Karpas-422 (cell line): ENCODE measurements at regions not wholly inside any gene's neighbourhood (a gene's known extent, or its start where the extent isn't known, plus 50 kb on each side); places are given as distances from the start of the nearest gene placed in this dataset.
"Not testable (repeated sequence)": the region's sequence is repeated elsewhere in the genome, so short reads cannot be mapped to it uniquely, and the experiment has no call there.

Source experiments
- DNase-seq: peaks from one replicate; pipeline ENCODE4 v3.0.0-alpha.2; 2015
- H2AFZ ChIP-seq: fragments of 200-600 bp; sonication (generic); 2 replicates; pipeline ENCODE4 v1.6.1; 2014; ENCODE audit warnings: antibody characterized with exemption, low read length, mixed read lengths
- H3K27ac ChIP-seq: fragments of 200-600 bp; sonication (generic); 2 replicates; pipeline ENCODE4 v1.5.1; 2014; ENCODE audit warnings: mild to moderate bottlenecking, low read length, moderate library complexity
- H3K27me3 ChIP-seq: fragments of 200-600 bp; sonication (generic); 2 replicates; pipeline ENCODE4 v1.6.1; 2014; ENCODE audit warnings: low read length, mixed read lengths
- H3K36me3 ChIP-seq: fragments of 200-600 bp; sonication (generic); 2 replicates; pipeline ENCODE4 v1.6.1; 2014; ENCODE audit warnings: low read length, mixed read lengths; ENCODE audit not compliant: insufficient read depth
- H3K4me1 ChIP-seq: fragments of 200-600 bp; sonication (generic); 2 replicates; pipeline ENCODE4 v1.6.1; 2014; ENCODE audit warnings: mild to moderate bottlenecking, low read length, mixed read lengths
- H3K4me2 ChIP-seq: fragments of 200-600 bp; sonication (generic); 2 replicates; pipeline ENCODE4 v1.6.1; 2014; ENCODE audit warnings: low read length, low read depth, mild to moderate bottlenecking; ENCODE audit not compliant: poor library complexity, severe bottlenecking
- H3K4me3 ChIP-seq: fragments of 200-600 bp; sonication (generic); 2 replicates; pipeline ENCODE4 v1.5.1; 2014; ENCODE audit warnings: mild to moderate bottlenecking, antibody characterized with exemption, low read length, mixed read lengths
- H3K79me2 ChIP-seq: fragments of 200-600 bp; sonication (generic); 2 replicates; pipeline ENCODE4 v1.6.1; 2014; ENCODE audit warnings: mild to moderate bottlenecking, low read length, mixed read lengths
- H3K9ac ChIP-seq: fragments of 200-600 bp; sonication (generic); 2 replicates; pipeline ENCODE4 v1.6.0; 2014; ENCODE audit warnings: low read length
- H3K9me2 ChIP-seq: fragments of 200-600 bp; sonication (generic), shearing (Covaris generic); replicated peaks from 2 replicates; pipeline ENCODE4 v1.6.0; 2014; ENCODE audit warnings: mild to moderate bottlenecking, low read length, moderate library complexity; ENCODE audit not compliant: insufficient read depth
- H3K9me3 ChIP-seq: fragments of 300-700, 200-600 bp; sonication (generic); 2 replicates; pipeline ENCODE4 v1.6.1; 2014; ENCODE audit warnings: low read length, mixed read lengths
- H4K20me1 ChIP-seq: fragments of 200-600 bp; sonication (generic); 2 replicates; pipeline ENCODE4 v1.6.1; 2014; ENCODE audit warnings: mild to moderate bottlenecking, antibody characterized with exemption, low read length, low read depth; ENCODE audit not compliant: insufficient read depth

DNA sequence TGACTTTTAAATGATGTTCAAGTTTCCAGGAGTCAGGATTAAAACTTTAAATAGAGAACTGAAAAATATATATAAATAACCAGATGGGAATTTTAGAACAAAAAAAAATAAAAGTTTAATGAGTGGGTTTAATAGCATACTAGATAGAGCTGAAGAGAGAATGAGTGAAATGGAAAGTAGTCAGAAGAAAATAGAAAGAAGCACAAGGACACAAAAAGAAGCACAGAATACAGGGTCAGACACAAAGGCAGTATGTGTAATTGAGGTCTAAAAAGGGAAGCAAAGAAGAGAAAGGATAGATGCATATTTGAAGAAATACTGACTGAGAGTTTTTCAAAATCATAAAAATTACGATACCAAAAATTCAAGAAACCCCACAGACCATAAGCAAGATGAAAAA, 159.8 kb upstream of the FERMT1 start:
- no peaks in the 10 kb centered on the region for H3K36me3 ChIP-seq
- H3K9ac ChIP-seq: no peak overlapping the region
- peaks cover 4% of the 10 kb centered on the region; the same call in 1 of the 2 replicates for H3K9me3 ChIP-seq
- no peaks in the 10 kb centered on the region for H4K20me1 ChIP-seq
- 0 out of 2 replicates have a peak, but pooled peaks cover 10% of the 10 kb centered on the region for H3K9me2 ChIP-seq
- H3K4me3 ChIP-seq: no peak overlapping the region
- no peak overlapping the region for H3K4me2 ChIP-seq
- H3K27me3 ChIP-seq: 0 out of 2 replicates have a peak, but pooled peaks cover 2% of the 10 kb centered on the region
- no peaks in the 10 kb centered on the region for H3K4me1 ChIP-seq
- no peak for DNase-seq
- H3K79me2 ChIP-seq: no peaks in the 10 kb centered on the region
- H3K27ac ChIP-seq: no peak overlapping the region
- no peak overlapping the region for H2AFZ ChIP-seq

DNA sequence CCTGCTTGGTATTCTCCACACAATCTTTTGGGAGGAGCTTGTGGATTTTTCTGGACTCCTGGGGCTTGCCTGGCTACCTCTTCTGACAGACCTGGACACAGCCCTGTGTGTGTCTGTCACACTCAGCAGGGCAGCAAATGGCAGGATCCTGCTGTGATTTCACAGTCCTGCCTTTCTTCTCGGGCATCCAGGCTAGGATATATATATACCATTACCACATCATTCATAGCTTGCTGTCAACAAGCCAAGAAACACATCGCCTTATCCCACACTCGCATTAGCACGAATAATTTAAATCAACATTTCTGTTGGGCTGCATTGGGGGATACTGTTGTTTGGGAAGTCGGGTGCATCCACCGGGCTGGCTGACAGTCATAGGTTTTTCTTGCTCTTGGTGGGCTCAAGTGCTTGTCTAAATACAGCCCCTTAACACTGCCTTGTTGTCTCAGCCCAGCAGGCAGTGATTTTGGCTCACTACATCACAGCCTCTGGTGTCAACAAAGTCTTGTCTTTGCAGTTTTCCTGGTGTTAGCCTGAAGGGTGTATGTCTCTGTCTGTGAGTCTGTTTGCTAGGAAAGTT, 154.9 kb upstream of the FERMT1 start:
- Histone ChIP-seq H3K9me2 (0 out of 2 replicates have a peak, but pooled peaks cover 5% of the 10 kb centered on the region), H3K27me3 (no peaks in the 10 kb centered on the region), H2AFZ (no peak overlapping the region), H3K36me3 (no peaks in the 10 kb centered on the region), H3K4me3 (no peak overlapping the region), H3K4me1 (no peaks in the 10 kb centered on the region), H3K9ac (no peak overlapping the region), H3K4me2 (no peak overlapping the region), H3K27ac (no peak overlapping the region), H3K9me3 (peaks cover 4% of the 10 kb centered on the region; the same call in 1 of the 2 replicates), H3K79me2 (no peaks in the 10 kb centered on the region), H4K20me1 (no peaks in the 10 kb centered on the region)
- no peak for DNase-seq

DNA sequence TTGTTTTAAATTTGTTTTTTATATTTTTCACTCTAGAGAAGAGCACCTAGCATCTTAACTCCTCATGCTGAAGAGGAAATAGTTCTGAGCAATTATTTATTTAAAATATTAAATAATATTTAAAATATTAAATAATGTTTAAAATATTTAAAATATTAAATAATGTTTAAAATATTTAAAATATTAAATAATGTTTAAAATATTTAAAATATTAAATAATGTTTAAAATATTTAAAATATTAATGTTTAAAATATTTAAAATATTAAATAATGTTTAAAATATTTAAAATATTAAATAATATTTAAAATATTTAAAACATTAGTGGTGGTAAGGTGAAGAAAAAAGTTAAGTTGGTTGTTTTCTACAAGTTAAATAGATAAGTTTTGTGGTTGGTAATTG, 147.6 kb upstream of the FERMT1 start:
- not testable (repeated sequence) for H3K9me2 ChIP-seq, DNase-seq, H3K36me3 ChIP-seq, H3K4me3 ChIP-seq, H3K4me1 ChIP-seq, H2AFZ ChIP-seq, H3K27me3 ChIP-seq, H3K27ac ChIP-seq, H3K9me3 ChIP-seq, H3K79me2 ChIP-seq, H4K20me1 ChIP-seq, H3K9ac ChIP-seq, H3K4me2 ChIP-seq

DNA sequence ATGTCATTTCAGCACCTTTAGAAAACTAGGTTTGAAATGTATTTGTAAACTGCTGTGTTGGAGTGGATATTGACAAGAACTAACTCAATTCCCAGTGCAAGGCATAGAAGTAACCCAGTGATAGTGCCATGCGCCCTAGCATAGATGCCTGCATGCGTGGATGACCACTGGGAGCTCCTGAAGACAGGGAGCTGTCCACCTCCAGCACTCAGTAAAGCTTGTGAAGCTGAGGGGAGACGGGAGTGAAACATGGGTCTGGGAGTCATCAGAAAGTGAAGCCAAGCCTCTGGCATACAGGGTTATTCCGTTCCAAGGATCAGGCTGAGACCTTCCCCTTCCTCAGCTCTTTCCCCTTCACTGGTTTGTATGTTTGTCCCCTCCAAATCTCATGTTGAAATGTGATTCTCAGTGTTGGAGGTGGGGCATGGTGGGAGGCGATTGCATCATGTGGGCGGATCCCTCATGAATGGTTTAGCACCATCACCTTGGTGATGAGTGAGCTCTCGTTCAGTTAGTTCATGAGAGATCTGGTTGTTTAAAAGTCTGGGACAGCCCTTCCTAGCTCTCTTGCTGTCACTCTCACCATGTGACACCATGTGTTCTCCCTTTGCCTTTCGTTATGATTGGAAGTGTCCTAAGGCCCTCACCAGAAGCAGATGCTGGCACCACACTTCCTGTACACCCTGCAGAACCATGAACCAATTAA, 146.5 kb upstream of the FERMT1 start:
- Histone ChIP-seq H3K9me2 (no peaks in the 10 kb centered on the region), H2AFZ (0 out of 2 replicates have a peak overlapping the region, but pooled peaks have one; percentile 52), H3K27me3 (no peaks in the 10 kb centered on the region), H3K36me3 (no peaks in the 10 kb centered on the region), H3K79me2 (no peaks in the 10 kb centered on the region), H3K4me2 (no peak overlapping the region), H3K9me3 (no peaks in the 10 kb centered on the region), H4K20me1 (no peaks in the 10 kb centered on the region), H3K27ac (no peak overlapping the region), H3K4me3 (no peak overlapping the region), H3K4me1 (no peaks in the 10 kb centered on the region), H3K9ac (no peak overlapping the region)
- peak; percentile 41 for DNase-seq

DNA sequence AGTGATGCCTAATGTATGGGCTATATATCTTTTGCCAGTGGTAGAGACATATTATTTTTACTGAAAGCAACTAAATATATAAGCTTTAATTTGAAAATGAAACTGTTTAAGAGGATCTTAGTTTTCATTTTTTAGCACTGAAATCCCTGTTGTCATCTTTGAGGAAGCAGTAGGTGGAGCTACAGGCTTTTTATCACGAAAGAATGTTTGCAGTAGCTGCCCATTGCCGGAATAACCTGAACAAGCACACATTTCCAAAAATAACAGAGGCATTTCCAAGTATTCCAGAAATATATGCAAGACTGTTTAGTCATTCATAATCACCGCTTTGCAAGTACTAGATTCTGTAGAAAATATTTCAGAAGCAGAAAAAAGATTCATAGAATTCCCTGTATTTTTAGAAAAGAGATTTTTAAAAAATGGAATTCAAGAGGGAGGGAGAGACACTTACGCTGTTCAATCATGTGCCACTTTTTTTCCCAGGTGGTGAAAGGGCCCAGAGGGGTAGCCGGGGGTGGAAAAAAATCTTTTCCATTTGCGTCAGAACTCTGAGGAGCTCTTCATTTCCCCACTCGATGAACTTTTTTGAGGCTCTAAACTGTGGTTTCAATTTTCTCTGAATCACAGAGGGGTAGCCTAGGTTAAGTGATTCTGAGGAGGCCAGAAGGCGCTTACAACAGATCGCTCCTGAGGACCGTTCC, 142.5 kb upstream of the FERMT1 start:
- H3K9me2 ChIP-seq: no peaks in the 10 kb centered on the region
- peak; percentile 55 for DNase-seq
- no peak overlapping the region for H3K4me2 ChIP-seq
- no peaks in the 10 kb centered on the region for H3K36me3 ChIP-seq
- H2AFZ ChIP-seq: no peak overlapping the region
- H3K4me3 ChIP-seq: no peak overlapping the region
- no peaks in the 10 kb centered on the region for H3K9me3 ChIP-seq
- no peak overlapping the region for H3K9ac ChIP-seq
- H4K20me1 ChIP-seq: no peaks in the 10 kb centered on the region
- H3K27me3 ChIP-seq: no peaks in the 10 kb centered on the region
- no peaks in the 10 kb centered on the region for H3K79me2 ChIP-seq
- no peak overlapping the region for H3K27ac ChIP-seq
- H3K4me1 ChIP-seq: no peaks in the 10 kb centered on the region

DNA sequence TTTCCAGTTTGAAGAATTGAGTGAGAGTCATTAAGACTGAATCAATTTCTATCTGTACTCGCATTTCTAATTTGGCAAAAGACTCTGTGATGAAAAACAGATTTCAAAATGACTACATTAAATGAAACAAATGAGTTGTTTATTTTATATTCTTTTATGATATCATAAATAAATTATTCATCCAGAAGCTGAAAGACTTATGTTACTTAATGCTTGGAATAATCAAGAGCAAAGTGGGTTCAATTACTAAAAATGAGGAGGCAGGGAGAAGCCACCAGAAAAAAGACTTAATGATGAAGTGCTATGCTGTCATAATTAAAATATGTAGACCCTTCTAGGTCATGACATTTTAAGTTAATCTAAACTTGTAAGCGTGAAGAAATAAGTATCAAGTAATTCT, 130.6 kb upstream of the FERMT1 start:
- H3K9ac ChIP-seq: no peak overlapping the region
- no peaks in the 10 kb centered on the region for H3K36me3 ChIP-seq
- H4K20me1 ChIP-seq: no peaks in the 10 kb centered on the region
- no peak overlapping the region for H3K4me2 ChIP-seq
- no peak overlapping the region for H3K27ac ChIP-seq
- no peaks in the 10 kb centered on the region for H3K4me1 ChIP-seq
- no peaks in the 10 kb centered on the region for H3K27me3 ChIP-seq
- H3K79me2 ChIP-seq: no peaks in the 10 kb centered on the region
- DNase-seq: no peak
- H3K9me3 ChIP-seq: no peaks in the 10 kb centered on the region
- no peak overlapping the region for H3K4me3 ChIP-seq
- no peaks in the 10 kb centered on the region for H3K9me2 ChIP-seq
- H2AFZ ChIP-seq: no peak overlapping the region

DNA sequence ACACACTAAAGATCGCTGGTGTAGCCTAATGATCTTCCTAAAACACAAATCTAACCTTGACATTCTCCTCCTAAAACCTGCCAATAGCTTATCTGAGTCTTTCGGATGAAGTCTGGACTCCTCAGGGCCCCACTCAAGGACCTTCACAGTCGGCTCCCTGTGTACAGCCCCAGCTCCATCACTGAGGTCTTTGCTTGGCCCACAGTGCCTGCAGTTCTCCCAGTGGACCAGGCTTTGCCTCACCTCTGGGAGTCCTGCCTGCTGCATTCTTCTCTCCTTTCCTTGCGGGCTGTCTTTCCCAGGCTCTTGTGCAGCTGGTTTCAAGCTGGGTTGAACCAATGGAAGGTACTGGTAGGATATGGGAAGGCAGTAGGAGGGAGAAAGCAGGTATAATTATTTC, 122.6 kb upstream of the FERMT1 start:
- H3K4me3 ChIP-seq: no peak overlapping the region
- no peak overlapping the region for H3K9ac ChIP-seq
- no peaks in the 10 kb centered on the region for H4K20me1 ChIP-seq
- no peak for DNase-seq
- no peak overlapping the region for H2AFZ ChIP-seq
- H3K79me2 ChIP-seq: no peaks in the 10 kb centered on the region
- H3K36me3 ChIP-seq: no peaks in the 10 kb centered on the region
- H3K9me2 ChIP-seq: no peaks in the 10 kb centered on the region
- H3K27me3 ChIP-seq: no peaks in the 10 kb centered on the region
- H3K4me2 ChIP-seq: no peak overlapping the region
- H3K9me3 ChIP-seq: no peaks in the 10 kb centered on the region
- H3K4me1 ChIP-seq: no peaks in the 10 kb centered on the region
- H3K27ac ChIP-seq: no peak overlapping the region

DNA sequence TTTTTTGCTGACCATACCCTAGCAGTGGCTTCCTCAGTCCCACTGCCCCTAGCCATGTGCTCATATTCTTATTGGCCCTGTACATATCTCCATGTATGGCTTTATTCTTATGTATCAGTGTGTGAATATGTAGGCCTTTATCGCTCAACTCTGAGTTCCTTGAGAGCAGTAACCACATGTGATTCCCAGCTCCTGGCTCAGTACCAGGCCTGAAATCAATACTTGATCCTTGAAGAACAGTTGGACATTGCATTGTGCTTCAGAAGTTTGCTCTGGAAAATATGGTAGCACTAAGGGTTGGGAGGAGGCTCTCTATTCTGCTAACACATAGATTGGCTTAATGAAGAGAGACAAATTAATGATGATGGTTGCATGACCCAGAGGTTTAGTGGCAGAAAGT, 118.8 kb upstream of the FERMT1 start:
- no peak overlapping the region for H3K9ac ChIP-seq
- H3K9me3 ChIP-seq: no peaks in the 10 kb centered on the region
- H3K27me3 ChIP-seq: no peaks in the 10 kb centered on the region
- no peaks in the 10 kb centered on the region for H3K36me3 ChIP-seq
- no peaks in the 10 kb centered on the region for H3K79me2 ChIP-seq
- H3K9me2 ChIP-seq: no peaks in the 10 kb centered on the region
- no peak overlapping the region for H3K27ac ChIP-seq
- no peak for DNase-seq
- no peaks in the 10 kb centered on the region for H3K4me1 ChIP-seq
- H3K4me3 ChIP-seq: no peak overlapping the region
- H3K4me2 ChIP-seq: no peak overlapping the region
- H4K20me1 ChIP-seq: no peaks in the 10 kb centered on the region
- H2AFZ ChIP-seq: no peak overlapping the region
